Astrocyte of the cerebellum (primary cell): ENCODE measurements at regions not wholly inside any gene's neighbourhood (a gene's known extent, or its start where the extent isn't known, plus 50 kb on each side); places are given as distances from the start of the nearest gene placed in this dataset.
A peak's percentile ranks its signal among the peaks of the same experiment; 100 is the strongest.

Source experiments
- DNase-seq: peaks from one replicate; pipeline ENCODE4 v3.0.0-alpha.2; 2011; ENCODE audit warnings: low read depth
- H3K4me3 ChIP-seq: 2 replicates; pipeline ENCODE4 v1.5.1; 2011; ENCODE audit warnings: mild to moderate bottlenecking, low read depth, low read length, moderate library complexity
- CTCF ChIP-seq: IDR thresholded peaks from 2 replicates; pipeline ENCODE4 v1.5.1; 2012; ENCODE audit warnings: low read length, low read depth, moderate library complexity, mild to moderate bottlenecking; ENCODE audit errors: missing control alignments
- in situ Hi-C: cut with HindIII; loops from 2 replicates; pipeline ENCODE4 v1.10.0; 2017; ENCODE audit warnings: low sequenced_read_pairs

GRCh38 chr9:14423815-14424261 lies 109.9 kb upstream of the NFIB start:
- H3K4me3 ChIP-seq: no peak overlapping the region
- in situ Hi-C loops: no loop called here
- peak; percentile 63 for DNase-seq
- no peak for TF ChIP-seq CTCF

GRCh38 chr9:14421291-14421690 lies 107.3 kb upstream of the NFIB start:
- TF ChIP-seq CTCF: no peak
- in situ Hi-C loops: no loop called here
- no peak for DNase-seq
- H3K4me3 ChIP-seq: no peak overlapping the region

- in situ Hi-C loops: no loop called here
Measured at GRCh38 chr9:14418941-14419937, 105.3 kb upstream of the NFIB start.

GRCh38 chr9:14418301-14418940 lies 104.5 kb upstream of the NFIB start:
- TF ChIP-seq CTCF: no peak
- DNase-seq: no peak
- in situ Hi-C loops: no loop called here
- no peak overlapping the region for H3K4me3 ChIP-seq

More at GRCh38 chr9:14418941-14419937, 105.3 kb upstream of the NFIB start:
- no peak for DNase-seq
- no peak for TF ChIP-seq CTCF
- H3K4me3 ChIP-seq: no peak overlapping the region

- TF ChIP-seq CTCF: no peak
- in situ Hi-C loops: no loop called here
- H3K4me3 ChIP-seq: no peak overlapping the region
- DNase-seq: no peak
Measured at GRCh38 chr9:14417237-14417636, 103.3 kb upstream of the NFIB start.

GRCh38 chr9:14415947-14416346 lies 102.0 kb upstream of the NFIB start:
- in situ Hi-C loops: no loop called here
- TF ChIP-seq CTCF: no peak
- DNase-seq: peak; percentile 62
- H3K4me3 ChIP-seq: no peak overlapping the region
